ENCODE measurements at regions not wholly inside any gene's neighbourhood (a gene's known extent, or its start where the extent isn't known, plus 50 kb on each side); places are given as distances from the start of the nearest gene placed in this dataset.

GRCh38 chr1:221316491-221317056 is 425.3 kb downstream of the DUSP10 start:
- DNase-seq: no peak

- DNase-seq: no peak
Measured at GRCh38 chr1:221317537-221317936, 424.4 kb downstream of the DUSP10 start.

GRCh38 chr1:221327954-221328353 is 413.9 kb downstream of the DUSP10 start:
- no peak for DNase-seq

- no peak for DNase-seq
Measured at GRCh38 chr1:221328371-221328770, 413.5 kb downstream of the DUSP10 start.

- DNase-seq: no peak
Measured at GRCh38 chr1:221331273-221332183, 410.4 kb downstream of the DUSP10 start.

GRCh38 chr1:221334062-221334461 is 407.8 kb downstream of the DUSP10 start:
- no peak for DNase-seq

- no peak for DNase-seq
Measured at GRCh38 chr1:221335161-221336101, 406.5 kb downstream of the DUSP10 start.

- DNase-seq: no peak
Measured at GRCh38 chr1:221336126-221336525, 405.8 kb downstream of the DUSP10 start.

- DNase-seq: no peak
Measured at GRCh38 chr1:221337106-221337505, 404.8 kb downstream of the DUSP10 start.

GRCh38 chr1:221343136-221343535 is 398.8 kb downstream of the DUSP10 start:
- no peak for DNase-seq

GRCh38 chr1:221343607-221344006 is 398.3 kb downstream of the DUSP10 start:
- DNase-seq: no peak

- no peak for DNase-seq
Measured at GRCh38 chr1:221344693-221345092, 397.2 kb downstream of the DUSP10 start.

- DNase-seq: no peak
Measured at GRCh38 chr1:221347706-221348105, 394.2 kb downstream of the DUSP10 start.

- no peak for DNase-seq
Measured at GRCh38 chr1:221350091-221350490, 391.8 kb downstream of the DUSP10 start.

GRCh38 chr1:221356693-221357092 is 385.2 kb downstream of the DUSP10 start:
- no peak for DNase-seq

GRCh38 chr1:221363039-221363438 is 378.9 kb downstream of the DUSP10 start:
- no peak for DNase-seq

- DNase-seq: no peak
Measured at GRCh38 chr1:221366495-221367110, 375.3 kb downstream of the DUSP10 start.

GRCh38 chr1:221371705-221372104 is 370.2 kb downstream of the DUSP10 start:
- no peak for DNase-seq

- DNase-seq: no peak
Measured at GRCh38 chr1:221373795-221374194, 368.1 kb downstream of the DUSP10 start.

GRCh38 chr1:221376286-221376685 is 365.6 kb downstream of the DUSP10 start:
- DNase-seq: no peak

- DNase-seq: no peak
Measured at GRCh38 chr1:221381910-221382623, 359.8 kb downstream of the DUSP10 start.

GRCh38 chr1:221392453-221392852 is 349.4 kb downstream of the DUSP10 start:
- DNase-seq: no peak
